ENCODE measurements at regions not wholly inside any gene's neighbourhood (a gene's known extent, or its start where the extent isn't known, plus 50 kb on each side); places are given as distances from the start of the nearest gene placed in this dataset.

DNA sequence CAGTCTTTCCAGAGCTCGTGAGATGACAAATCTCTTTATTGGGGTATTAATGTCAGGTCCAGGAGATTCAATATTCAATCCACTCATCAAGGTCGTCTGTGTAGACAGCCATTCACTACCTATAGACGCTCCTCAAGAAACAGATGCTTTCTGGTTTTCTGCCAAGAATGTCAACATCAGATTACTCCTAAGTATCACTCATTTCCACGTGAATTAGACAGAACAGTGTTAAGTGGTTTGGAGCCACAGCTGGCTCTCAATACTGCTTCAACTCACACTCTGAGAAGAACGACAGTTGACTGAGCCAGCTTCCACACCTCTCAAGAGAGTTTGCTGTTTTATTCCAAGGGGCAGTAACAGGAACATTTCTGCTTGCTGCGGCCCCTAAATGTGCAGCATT lies 113.5 kb upstream of the NEDD4L start:
- CTCF ChIA-PET, result interaction anchor here (1.1 kb wide), 1 partner anchor 19 kb away, joined by 4 read pairs; no protein-coding TSS in a partner anchor
- H3K4me3 Mint-ChIP-seq, result no peak overlapping the region
- no peaks in the 10 kb centered on the region for H3K36me3 Mint-ChIP-seq (ENCODE audit: low read depth)
- DNase-seq (no peak), ATAC-seq (no peak)
- H3K27ac Mint-ChIP-seq, result no peak overlapping the region
- H3K27me3 Mint-ChIP-seq, result no peaks in the 10 kb centered on the region
- intact Hi-C loops (cut with DNase I, micrococcal nuclease), result no loop called here
- H3K9me3 Mint-ChIP-seq (ENCODE audit: low read depth), result peaks cover 6% of the 10 kb centered on the region
- H3K4me1 Mint-ChIP-seq, result no peaks in the 10 kb centered on the region
- POLR2A ChIA-PET, result no interaction called here

DNA sequence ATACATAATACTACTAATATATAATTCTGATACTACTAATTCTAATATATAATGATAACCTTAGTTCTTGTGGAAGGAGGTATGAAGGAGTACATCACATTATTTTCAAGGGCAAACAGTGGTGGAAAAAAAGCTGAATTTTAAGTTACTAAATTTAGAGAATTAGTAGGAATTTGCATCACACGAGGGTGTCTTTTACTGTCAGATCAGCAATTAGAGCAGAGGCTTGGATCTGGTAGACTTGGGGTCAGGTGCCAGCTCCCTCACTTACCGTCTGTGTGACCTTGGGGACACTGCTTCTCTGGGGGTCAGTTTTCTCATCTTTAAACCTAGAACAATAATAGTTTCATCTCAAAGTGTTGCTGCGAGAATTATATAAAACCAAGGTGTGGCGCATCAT lies 114.1 kb upstream of the NEDD4L start:
- no peak overlapping the region for H3K27ac Mint-ChIP-seq
- ATAC-seq (no peak), DNase-seq (no peak)
- intact Hi-C loops (cut with DNase I, micrococcal nuclease), result no loop called here
- CTCF ChIA-PET, result interaction anchor here (1.1 kb wide), 1 partner anchor 18 kb away, joined by 4 read pairs; no protein-coding TSS in a partner anchor
- no peaks in the 10 kb centered on the region for H3K27me3 Mint-ChIP-seq
- no peak overlapping the region for H3K4me3 Mint-ChIP-seq
- no peaks in the 10 kb centered on the region for H3K4me1 Mint-ChIP-seq
- POLR2A ChIA-PET, result no interaction called here
- H3K36me3 Mint-ChIP-seq (ENCODE audit: low read depth), result no peaks in the 10 kb centered on the region
- peaks cover 6% of the 10 kb centered on the region for H3K9me3 Mint-ChIP-seq (ENCODE audit: low read depth)

DNA sequence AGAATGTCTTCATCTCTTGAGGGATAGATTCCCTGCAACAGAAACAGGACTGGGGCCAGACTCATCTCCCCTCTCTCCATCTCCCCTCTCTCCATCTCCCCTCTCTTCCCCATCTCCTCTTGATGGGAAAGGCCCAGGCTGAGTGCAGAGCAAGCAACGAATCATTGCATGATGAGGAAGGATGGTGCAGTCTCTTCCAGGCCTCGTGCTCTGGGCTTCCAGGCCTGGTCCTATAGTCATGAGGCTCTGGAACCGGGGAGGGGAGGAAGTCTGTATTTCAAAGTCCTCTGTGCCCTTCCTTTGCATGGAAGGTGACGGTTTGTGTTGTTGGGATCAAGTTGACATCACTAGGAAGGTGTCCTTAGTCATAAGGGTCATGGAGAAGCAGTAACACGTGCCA lies 115.6 kb upstream of the NEDD4L start:
- Mint-ChIP-seq H3K36me3 (ENCODE audit: low read depth) (no peaks in the 10 kb centered on the region), H3K27ac (no peak overlapping the region), H3K4me1 (no peaks in the 10 kb centered on the region), H3K9me3 (ENCODE audit: low read depth) (no peaks in the 10 kb centered on the region), H3K4me3 (no peak overlapping the region), H3K27me3 (peaks cover 7% of the 10 kb centered on the region)
- POLR2A ChIA-PET, result no interaction called here
- ATAC-seq (no peak), DNase-seq (no peak)
- CTCF ChIA-PET, result no interaction called here
- intact Hi-C loops (cut with DNase I, micrococcal nuclease), result no loop called here

DNA sequence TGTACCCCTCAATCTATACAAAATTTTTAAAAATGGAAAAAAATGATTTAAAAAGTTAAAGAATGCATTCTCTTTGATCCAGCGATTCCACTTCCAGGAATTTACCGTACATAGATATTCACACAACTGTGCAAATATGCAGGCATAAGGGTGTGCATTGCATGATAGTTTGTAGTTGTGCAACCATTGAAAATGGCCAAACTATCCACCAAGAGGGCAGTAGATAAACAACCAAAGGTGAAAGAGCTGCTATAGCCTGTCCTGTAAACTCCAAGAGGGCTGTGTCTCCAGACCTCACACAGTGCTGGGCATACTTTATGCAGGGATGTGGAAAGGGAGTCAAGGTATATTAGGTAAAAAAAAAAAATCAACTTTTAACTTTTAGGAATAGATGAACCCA lies 116.5 kb upstream of the NEDD4L start:
- H3K9me3 Mint-ChIP-seq (ENCODE audit: low read depth), result no peaks in the 10 kb centered on the region
- H3K4me1 Mint-ChIP-seq, result no peaks in the 10 kb centered on the region
- H3K27ac Mint-ChIP-seq, result no peak overlapping the region
- CTCF ChIA-PET, result no interaction called here
- peaks cover 7% of the 10 kb centered on the region for H3K27me3 Mint-ChIP-seq
- intact Hi-C loops (cut with DNase I, micrococcal nuclease), result no loop called here
- H3K4me3 Mint-ChIP-seq, result no peak overlapping the region
- POLR2A ChIA-PET, result no interaction called here
- H3K36me3 Mint-ChIP-seq (ENCODE audit: low read depth), result no peaks in the 10 kb centered on the region
- ATAC-seq (no peak), DNase-seq (no peak)

DNA sequence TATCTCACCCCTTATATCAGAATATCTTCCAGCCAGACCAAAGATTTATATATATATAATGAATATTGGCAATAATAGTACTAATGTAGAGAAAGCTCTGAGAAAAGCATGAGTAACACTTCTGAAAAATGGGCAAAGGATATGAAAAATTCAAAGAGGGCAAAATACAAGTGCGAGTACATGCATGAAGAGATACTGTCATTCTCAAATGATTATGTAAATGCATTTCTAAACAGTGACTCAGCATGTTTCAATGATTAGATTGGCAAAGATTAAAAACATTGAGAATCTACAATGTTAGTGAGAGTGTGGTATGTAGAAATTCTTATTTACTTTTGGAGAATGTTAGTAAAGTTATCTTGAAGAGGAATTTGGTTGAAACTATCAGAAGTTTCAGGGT lies 118.3 kb upstream of the NEDD4L start:
- DNase-seq (no peak), ATAC-seq (no peak)
- POLR2A ChIA-PET, result no interaction called here
- no peaks in the 10 kb centered on the region for H3K9me3 Mint-ChIP-seq (ENCODE audit: low read depth)
- intact Hi-C loops (cut with DNase I, micrococcal nuclease), result no loop called here
- peaks cover 7% of the 10 kb centered on the region for H3K27me3 Mint-ChIP-seq
- H3K4me3 Mint-ChIP-seq, result no peak overlapping the region
- H3K4me1 Mint-ChIP-seq, result no peaks in the 10 kb centered on the region
- CTCF ChIA-PET, result interaction anchor here (1.2 kb wide), 1 partner anchor 14 kb away, joined by 5 read pairs; no protein-coding TSS in a partner anchor
- no peaks in the 10 kb centered on the region for H3K36me3 Mint-ChIP-seq (ENCODE audit: low read depth)
- no peak overlapping the region for H3K27ac Mint-ChIP-seq

DNA sequence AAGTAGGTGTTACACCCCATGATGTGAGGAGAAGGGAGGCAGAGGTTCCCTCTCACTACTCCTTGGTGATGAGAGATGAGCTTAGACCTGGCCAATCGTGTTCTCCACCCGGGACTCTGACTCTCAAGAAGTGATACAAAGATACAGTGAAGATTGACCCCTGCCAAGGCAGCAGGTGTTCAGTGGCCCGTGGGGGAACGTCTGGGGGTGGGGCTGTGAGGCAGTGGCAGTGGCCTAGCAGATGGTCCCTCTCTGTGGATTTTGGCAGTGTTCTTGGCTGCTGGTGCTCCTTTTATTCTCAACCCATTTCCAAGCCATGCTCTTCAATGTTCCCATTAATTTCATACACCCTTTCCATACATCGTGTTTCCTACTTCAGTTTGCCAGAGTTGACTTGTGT lies 120.4 kb upstream of the NEDD4L start:
- CTCF ChIA-PET, result no interaction called here
- Mint-ChIP-seq H3K27me3 (peaks cover 11% of the 10 kb centered on the region), H3K27ac (no peak overlapping the region), H3K4me1 (no peaks in the 10 kb centered on the region), H3K36me3 (ENCODE audit: low read depth) (no peaks in the 10 kb centered on the region), H3K4me3 (no peak overlapping the region), H3K9me3 (ENCODE audit: low read depth) (no peaks in the 10 kb centered on the region)
- ATAC-seq (no peak), DNase-seq (no peak)
- POLR2A ChIA-PET, result no interaction called here
- intact Hi-C loops (cut with DNase I, micrococcal nuclease), result no loop called here

DNA sequence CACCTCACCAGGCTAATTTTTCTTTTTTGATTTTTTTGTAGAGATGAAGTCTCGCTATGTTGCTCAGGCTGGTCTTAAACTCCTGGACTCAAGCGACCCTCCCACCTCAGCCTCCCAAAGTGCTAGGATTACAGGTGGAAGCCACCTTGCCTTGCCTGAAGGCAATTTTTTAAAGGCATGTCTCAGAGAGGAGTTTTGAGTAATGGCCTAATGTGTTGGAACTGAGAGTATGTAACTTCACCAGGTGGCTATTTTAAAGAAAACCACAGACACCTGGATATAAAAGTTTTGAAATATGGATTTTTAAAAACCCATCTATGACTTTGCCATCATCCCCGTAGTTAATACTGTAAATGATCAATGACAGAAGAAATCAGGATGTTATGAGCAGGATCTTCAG lies 119.8 kb upstream of the ATP8B1 start:
- ChIA-PET POLR2A (no interaction called here), CTCF (no interaction called here)
- no peak overlapping the region for H3K27ac Mint-ChIP-seq
- no peak overlapping the region for H3K4me3 Mint-ChIP-seq
- peaks cover 11% of the 10 kb centered on the region for H3K27me3 Mint-ChIP-seq
- H3K9me3 Mint-ChIP-seq (ENCODE audit: low read depth), result no peaks in the 10 kb centered on the region
- no peak for ATAC-seq
- H3K4me1 Mint-ChIP-seq, result no peaks in the 10 kb centered on the region
- DNase-seq, result no peak
- intact Hi-C loops (cut with DNase I, micrococcal nuclease), result no loop called here
- H3K36me3 Mint-ChIP-seq (ENCODE audit: low read depth), result no peaks in the 10 kb centered on the region

DNA sequence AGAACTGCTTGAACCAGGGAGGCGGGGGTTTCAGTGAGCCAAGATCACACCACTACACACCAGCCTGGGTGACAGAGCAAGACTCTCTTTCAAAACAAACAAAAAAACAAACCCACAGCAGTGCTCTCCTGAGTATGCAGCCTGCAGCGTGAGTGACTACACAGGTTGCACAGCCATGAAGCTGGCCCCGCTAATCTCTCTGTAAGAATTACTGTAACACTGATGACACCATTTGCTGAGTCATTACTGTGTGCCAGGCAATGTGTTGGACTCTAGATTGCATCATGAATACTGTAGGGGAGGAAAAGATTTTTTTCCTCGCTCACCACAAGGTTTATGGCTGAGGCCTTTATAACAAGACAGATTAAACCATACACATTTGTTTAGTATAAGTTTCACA lies 118.6 kb upstream of the ATP8B1 start:
- DNase-seq, result peak; percentile 50

DNA sequence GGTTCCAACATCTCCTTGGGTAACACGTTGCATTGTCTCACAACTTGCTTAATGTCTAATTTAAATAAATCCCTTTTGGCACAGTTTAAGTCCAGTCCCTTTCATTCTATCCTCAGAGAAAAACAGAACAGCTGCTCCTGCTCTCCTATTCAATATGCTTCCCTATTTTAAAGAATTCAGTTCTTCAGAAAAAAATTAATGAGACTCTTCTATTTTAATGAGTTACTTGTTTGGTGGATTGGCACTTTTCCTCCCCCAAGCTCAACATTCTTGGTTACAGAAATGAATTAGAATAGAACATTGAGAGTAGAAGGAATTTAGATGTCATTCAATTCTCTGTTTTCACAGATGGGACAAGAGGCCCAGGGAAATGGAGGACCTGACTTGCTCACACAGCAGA lies 116.9 kb upstream of the ATP8B1 start:
- POLR2A ChIA-PET, result no interaction called here
- ATAC-seq, result no peak
- H3K27ac Mint-ChIP-seq, result no peak overlapping the region
- no peaks in the 10 kb centered on the region for H3K36me3 Mint-ChIP-seq (ENCODE audit: low read depth)
- peaks cover 11% of the 10 kb centered on the region for H3K27me3 Mint-ChIP-seq
- DNase-seq, result no peak
- H3K4me1 Mint-ChIP-seq, result peaks cover 12% of the 10 kb centered on the region
- H3K9me3 Mint-ChIP-seq (ENCODE audit: low read depth), result no peaks in the 10 kb centered on the region
- CTCF ChIA-PET, result interaction anchor here (0.6 to 0.8 kb wide), 2 partner anchors 37 to 65 kb away, joined by 3 read pairs; no protein-coding TSS in a partner anchor
- H3K4me3 Mint-ChIP-seq, result no peak overlapping the region
- intact Hi-C loops (cut with DNase I, micrococcal nuclease), result no loop called here

More for the DNA sequence above, 118.6 kb upstream of the ATP8B1 start:
- H3K4me3 Mint-ChIP-seq, result no peak overlapping the region
- ATAC-seq, result peak; percentile 97
- intact Hi-C loops (cut with DNase I, micrococcal nuclease), result no loop called here
- no peaks in the 10 kb centered on the region for H3K36me3 Mint-ChIP-seq (ENCODE audit: low read depth)
- POLR2A ChIA-PET, result no interaction called here
- peaks cover 2% of the 10 kb centered on the region for H3K4me1 Mint-ChIP-seq
- peaks cover 11% of the 10 kb centered on the region for H3K27me3 Mint-ChIP-seq
- CTCF ChIA-PET, result interaction anchor here (1.5 kb wide), 1 partner anchor 11 kb away, joined by 4 read pairs; no protein-coding TSS in a partner anchor
- H3K9me3 Mint-ChIP-seq (ENCODE audit: low read depth), result no peaks in the 10 kb centered on the region
- H3K27ac Mint-ChIP-seq, result no peak overlapping the region

DNA sequence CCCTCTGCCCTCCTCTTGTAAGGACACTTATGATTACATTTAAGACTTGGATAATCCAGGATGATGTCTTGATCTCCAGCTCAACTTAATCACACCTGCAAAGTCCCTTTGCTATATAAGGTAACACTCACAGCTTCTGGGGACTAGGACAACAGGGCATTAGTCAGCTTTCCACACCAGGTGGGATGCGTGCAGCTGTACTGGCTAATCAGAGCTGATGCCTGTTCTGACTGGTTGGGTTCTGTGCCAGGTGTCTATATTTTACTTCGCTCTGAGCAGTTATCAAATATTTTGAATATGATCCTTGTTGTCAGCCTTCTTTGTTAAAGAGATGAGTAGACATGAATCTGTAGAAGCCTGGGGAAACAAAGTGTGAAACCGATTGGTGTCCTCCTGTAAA lies 115.5 kb upstream of the ATP8B1 start:
- no peak for ATAC-seq
- H3K9me3 Mint-ChIP-seq (ENCODE audit: low read depth), result no peaks in the 10 kb centered on the region
- H3K36me3 Mint-ChIP-seq (ENCODE audit: low read depth), result no peaks in the 10 kb centered on the region
- ChIA-PET CTCF (interaction anchor here (0.6 to 0.8 kb wide), 2 partner anchors 200 to 267 kb away, joined by 3 read pairs; no protein-coding TSS in a partner anchor), POLR2A (no interaction called here)
- DNase-seq, result no peak
- H3K27me3 Mint-ChIP-seq, result peaks cover 6% of the 10 kb centered on the region
- H3K27ac Mint-ChIP-seq, result no peak overlapping the region
- peaks cover 12% of the 10 kb centered on the region for H3K4me1 Mint-ChIP-seq
- H3K4me3 Mint-ChIP-seq, result no peak overlapping the region
- intact Hi-C loops (cut with DNase I, micrococcal nuclease), result no loop called here

DNA sequence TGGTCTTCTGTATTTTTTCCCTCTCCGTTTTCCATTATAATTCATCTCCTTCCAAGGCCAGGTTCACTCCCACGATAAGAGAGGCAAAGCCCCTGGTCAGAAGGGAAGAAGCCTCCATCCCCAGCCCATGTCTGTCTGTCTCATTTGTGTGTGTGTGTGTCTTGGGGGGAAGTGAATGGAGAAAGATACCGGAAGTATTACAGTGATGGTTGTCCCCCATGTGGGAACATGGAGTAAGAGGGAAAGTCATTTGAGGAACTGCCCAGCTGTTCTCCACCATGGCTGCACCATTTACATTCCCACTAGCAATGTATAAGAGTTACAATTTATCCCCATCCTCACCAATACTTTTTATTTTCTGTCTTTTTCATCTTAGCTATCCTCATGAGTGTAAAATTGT lies 113.6 kb upstream of the ATP8B1 start:
- no peak overlapping the region for H3K4me3 Mint-ChIP-seq
- H3K27me3 Mint-ChIP-seq, result peaks cover 4% of the 10 kb centered on the region
- H3K27ac Mint-ChIP-seq, result no peak overlapping the region
- ATAC-seq (no peak), DNase-seq (no peak)
- H3K36me3 Mint-ChIP-seq (ENCODE audit: low read depth), result no peaks in the 10 kb centered on the region
- CTCF ChIA-PET, result interaction anchor here (0.8 kb wide), 1 partner anchor 227 kb away, joined by 3 read pairs; no protein-coding TSS in a partner anchor
- H3K9me3 Mint-ChIP-seq (ENCODE audit: low read depth), result no peaks in the 10 kb centered on the region
- POLR2A ChIA-PET, result no interaction called here
- peaks cover 12% of the 10 kb centered on the region for H3K4me1 Mint-ChIP-seq
- intact Hi-C loops (cut with DNase I, micrococcal nuclease), result no loop called here

DNA sequence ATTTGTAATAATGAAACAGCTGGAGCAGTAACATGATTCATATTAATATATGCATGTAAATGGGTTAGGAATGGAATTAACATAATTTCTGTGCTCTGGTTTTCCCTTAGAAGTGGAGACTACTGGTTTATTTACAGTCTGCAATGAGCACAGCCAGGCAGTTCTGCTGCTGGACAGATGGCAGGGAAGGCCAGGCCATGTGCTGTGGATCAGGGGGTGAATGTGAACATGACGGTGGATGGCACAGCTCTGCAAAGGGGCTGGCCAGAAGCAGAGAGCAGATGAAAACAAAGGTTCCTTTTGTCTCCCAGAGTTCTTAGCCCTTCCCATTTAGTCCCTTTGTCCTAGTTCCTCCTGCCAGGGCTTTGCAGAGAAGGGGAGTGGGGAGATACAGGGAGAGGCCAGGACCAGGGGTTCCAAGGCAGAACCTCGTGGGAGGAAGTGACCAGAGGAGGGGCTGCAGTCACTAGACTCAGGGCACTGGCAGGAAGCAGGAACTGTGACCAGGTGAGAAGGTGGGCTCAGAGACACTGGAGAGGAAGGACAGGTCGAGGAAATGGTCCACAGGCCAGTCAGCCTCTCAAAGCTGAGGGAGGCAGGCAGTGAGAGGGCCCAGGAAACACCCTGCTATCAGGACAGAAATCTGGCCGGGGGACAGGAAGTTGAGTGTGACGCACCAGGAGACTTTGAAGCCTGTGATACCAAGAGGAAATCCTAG lies 112.9 kb upstream of the ATP8B1 start:
- no peaks in the 10 kb centered on the region for H3K9me3 Mint-ChIP-seq (ENCODE audit: low read depth)
- ChIA-PET POLR2A (no interaction called here), CTCF (interaction anchor here (0.6 kb wide), 1 partner anchor 90 kb away, joined by 3 read pairs; no protein-coding TSS in a partner anchor)
- H3K36me3 Mint-ChIP-seq (ENCODE audit: low read depth), result no peaks in the 10 kb centered on the region
- DNase-seq (peak; percentile 29), ATAC-seq (peak; percentile 60)
- no peak overlapping the region for H3K4me3 Mint-ChIP-seq
- peaks cover 12% of the 10 kb centered on the region for H3K4me1 Mint-ChIP-seq
- peaks cover 4% of the 10 kb centered on the region for H3K27me3 Mint-ChIP-seq
- intact Hi-C loops (cut with DNase I, micrococcal nuclease), result no loop called here
- H3K27ac Mint-ChIP-seq, result no peak overlapping the region
